IPS-NIHi7 (cell line): ENCODE measurements at regions not wholly inside any gene's neighbourhood (a gene's known extent, or its start where the extent isn't known, plus 50 kb on each side); places are given as distances from the start of the nearest gene placed in this dataset.
"Not testable (repeated sequence)": the region's sequence is repeated elsewhere in the genome, so short reads cannot be mapped to it uniquely, and the experiment has no call there.

ENCODE experiments used
- DNase-seq: peaks from one replicate; pipeline ENCODE4 v3.0.0; 2012; ENCODE audit warnings: mixed read lengths; ENCODE audit errors: extremely low spot score

GRCh38 chr20:56871691-56872090, 242.6 kb downstream of the TFAP2C start:
- DNase-seq = no peak

- no peak for DNase-seq
These were observed 243.7 kb downstream of the TFAP2C start for GRCh38 chr20:56872620-56873458.

GRCh38 chr20:56873836-56874235, 244.7 kb downstream of the TFAP2C start:
- no peak for DNase-seq

- DNase-seq = peak; percentile 70
These were observed 246.1 kb downstream of the TFAP2C start for GRCh38 chr20:56875052-56875659.

GRCh38 chr20:56875803-56876202, 246.7 kb downstream of the TFAP2C start:
- DNase-seq = no peak

GRCh38 chr20:56885521-56885920, 256.4 kb downstream of the TFAP2C start:
- DNase-seq = no peak

GRCh38 chr20:56890011-56890410, 260.9 kb downstream of the TFAP2C start:
- DNase-seq = no peak

GRCh38 chr20:56893226-56893917, 264.3 kb downstream of the TFAP2C start:
- DNase-seq = no peak

- no peak for DNase-seq
These were observed 267.3 kb downstream of the TFAP2C start for GRCh38 chr20:56896447-56896846.

- peak; percentile 40 for DNase-seq
These were observed 268.3 kb downstream of the TFAP2C start for GRCh38 chr20:56897318-56897957.

- DNase-seq = no peak
These were observed 268.8 kb downstream of the TFAP2C start for GRCh38 chr20:56897958-56898349.

GRCh38 chr20:56899506-56899905, 270.4 kb downstream of the TFAP2C start:
- DNase-seq = no peak

GRCh38 chr20:56900252-56900651, 271.1 kb downstream of the TFAP2C start:
- no peak for DNase-seq

- DNase-seq = no peak
These were observed 274.3 kb downstream of the TFAP2C start for GRCh38 chr20:56903421-56903820.

GRCh38 chr20:56903858-56904257, 274.8 kb downstream of the TFAP2C start:
- DNase-seq = no peak

GRCh38 chr20:56909918-56910714, 281.0 kb downstream of the TFAP2C start:
- no peak for DNase-seq

GRCh38 chr20:56911946-56912345, 282.8 kb downstream of the TFAP2C start:
- DNase-seq = no peak

- DNase-seq = no peak
These were observed 285.4 kb downstream of the TFAP2C start for GRCh38 chr20:56914532-56914931.

GRCh38 chr20:56916345-56916622, 287.2 kb downstream of the TFAP2C start:
- DNase-seq = no peak

- DNase-seq = not testable (repeated sequence)
These were observed 290.9 kb downstream of the TFAP2C start for GRCh38 chr20:56920041-56920440.

GRCh38 chr20:56922497-56922896, 293.4 kb downstream of the TFAP2C start:
- no peak for DNase-seq
